Activated CD4-positive, alpha-beta T cell treated with anti-CD3 and anti-CD28 coated beads for 1 hour (primary cell): ENCODE measurements at regions not wholly inside any gene's neighbourhood (a gene's known extent, or its start where the extent isn't known, plus 50 kb on each side); places are given as distances from the start of the nearest gene placed in this dataset.
"Not testable (repeated sequence)": the region's sequence is repeated elsewhere in the genome, so short reads cannot be mapped to it uniquely, and the experiment has no call there.

Source experiments
- DNase-seq: peaks from one replicate; pipeline ENCODE4 v3.0.0-alpha.2; 2020

DNA sequence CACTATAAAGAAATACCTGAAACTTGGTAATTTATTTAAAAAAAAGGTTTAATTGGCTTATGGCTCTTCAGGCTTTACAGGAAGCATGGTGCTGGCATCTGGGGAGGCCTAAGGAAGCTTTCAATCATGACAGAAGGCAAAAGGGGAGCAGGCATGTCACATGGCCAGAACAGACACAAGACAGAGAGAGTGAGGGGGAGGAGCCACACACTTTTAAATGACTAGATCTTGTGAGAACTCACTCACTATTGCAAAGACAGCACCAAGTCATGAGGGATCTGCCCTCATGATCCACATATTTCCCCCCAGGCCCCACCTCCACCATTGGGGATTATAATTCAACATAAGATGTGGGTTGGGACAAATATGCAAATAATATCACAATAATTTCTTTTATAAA lies 355.6 kb downstream of the DAD1 start:
- no peak for DNase-seq

GRCh38 chr14:22232933-22233332 lies 356.1 kb downstream of the DAD1 start:
- no peak for DNase-seq

- DNase-seq = no peak
These were observed 356.5 kb downstream of the DAD1 start for GRCh38 chr14:22232486-22232885.

DNA sequence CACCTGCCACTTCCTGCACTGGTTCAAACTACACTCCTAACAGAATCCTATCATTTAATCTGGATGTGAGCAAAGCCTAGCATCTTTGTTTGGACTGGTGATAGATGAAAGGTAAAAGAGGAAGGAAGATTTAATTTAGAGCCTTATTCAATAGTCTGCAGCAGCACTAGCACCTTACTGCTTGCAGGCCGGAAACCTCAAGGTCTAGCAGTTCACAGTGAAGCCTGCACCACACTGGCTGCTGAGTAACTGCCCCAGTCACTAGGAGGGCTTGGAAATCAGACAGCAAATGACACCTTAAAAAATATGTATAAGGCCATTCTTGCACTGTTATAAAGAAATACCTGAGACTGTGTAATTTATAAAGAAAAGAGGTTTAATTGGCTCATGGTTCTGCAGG lies 358.0 kb downstream of the DAD1 start:
- DNase-seq = peak; percentile 7

- no peak for DNase-seq
These were observed 358.5 kb downstream of the DAD1 start for GRCh38 chr14:22230517-22230916.

- no peak for DNase-seq
These were observed 361.9 kb downstream of the DAD1 start for GRCh38 chr14:22227084-22227483.

GRCh38 chr14:22226381-22226780 lies 362.6 kb downstream of the DAD1 start:
- DNase-seq = no peak

GRCh38 chr14:22225516-22226140 lies 363.4 kb downstream of the DAD1 start:
- no peak for DNase-seq

DNA sequence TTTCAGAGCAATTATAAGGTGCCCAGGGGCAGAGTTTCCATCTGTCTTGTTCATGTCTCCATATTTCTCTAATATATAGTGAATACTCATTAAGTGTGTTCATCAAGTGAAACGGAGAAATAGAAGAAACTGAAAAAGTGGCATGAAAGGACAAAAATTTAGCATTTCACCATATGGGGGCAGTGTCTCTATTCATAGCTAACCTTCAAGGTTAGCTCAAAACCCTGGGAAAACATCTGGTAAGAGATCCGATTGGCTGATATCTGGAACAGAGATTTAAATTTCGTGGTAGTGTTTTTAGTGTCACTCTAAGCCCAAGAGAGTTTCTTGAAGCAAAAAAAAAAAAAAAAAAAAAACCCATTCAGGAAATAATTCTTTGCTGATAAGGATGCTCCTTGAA lies 367.5 kb downstream of the DAD1 start:
- DNase-seq = no peak

DNA sequence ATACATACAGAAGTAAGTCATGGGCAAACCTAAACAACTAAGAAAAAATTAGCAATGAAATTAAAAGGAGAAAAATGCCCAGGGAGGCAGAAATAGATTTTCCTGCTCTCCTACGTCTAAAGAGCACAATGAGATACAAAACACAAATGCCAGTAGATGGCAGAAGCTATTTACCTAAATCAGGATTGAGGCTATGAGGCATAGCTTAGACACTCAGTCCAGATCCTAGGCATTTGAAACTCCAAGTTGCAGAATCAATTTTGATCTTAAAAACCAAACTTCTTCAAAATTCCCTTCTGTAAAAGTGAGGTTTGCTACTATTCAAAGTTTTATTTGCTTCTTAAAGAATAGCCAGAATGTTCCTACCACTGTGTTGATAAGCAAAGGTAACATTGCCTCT lies 368.6 kb downstream of the DAD1 start:
- no peak for DNase-seq

GRCh38 chr14:22218728-22219127 lies 370.3 kb downstream of the DAD1 start:
- no peak for DNase-seq

GRCh38 chr14:22213120-22213519 lies 375.9 kb downstream of the DAD1 start:
- no peak for DNase-seq

DNA sequence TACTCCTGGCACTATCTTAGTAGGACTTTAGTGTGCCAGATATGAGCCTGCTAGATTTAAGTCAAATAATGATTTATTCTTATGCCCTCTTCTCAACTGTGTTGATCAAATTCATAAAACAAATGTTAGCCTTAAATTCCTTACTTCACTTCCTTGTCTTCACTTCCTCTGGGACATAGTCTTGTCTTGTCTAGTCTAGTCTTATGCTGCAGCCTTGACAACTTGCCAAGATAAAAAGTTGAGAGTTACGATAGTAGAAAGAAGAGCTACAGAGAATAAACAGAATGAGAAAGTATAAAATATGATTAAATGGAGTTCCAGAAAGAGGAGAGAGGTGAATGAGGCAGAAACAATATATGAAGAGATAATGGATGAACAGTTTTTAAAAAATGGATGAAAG lies 378.1 kb downstream of the DAD1 start:
- no peak for DNase-seq

DNA sequence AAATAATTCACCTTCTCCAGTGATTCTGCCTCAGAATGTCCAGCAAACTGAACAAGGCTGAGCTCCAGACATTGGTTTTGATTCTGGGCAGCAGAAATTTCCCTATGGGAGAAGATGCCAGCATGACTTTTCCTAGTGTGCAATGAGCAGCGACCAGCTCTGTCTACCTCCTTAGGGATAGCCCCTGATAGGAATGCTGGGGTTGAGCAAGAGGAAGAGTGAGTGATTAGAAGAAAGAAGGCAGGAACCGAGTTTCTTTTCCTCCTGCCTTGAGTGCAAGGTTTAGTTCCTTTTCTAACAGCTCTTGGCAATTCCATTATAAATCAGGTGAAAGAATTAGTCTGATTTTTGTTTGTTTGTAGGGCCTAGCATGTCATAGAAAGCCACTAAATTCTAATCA lies 379.0 kb downstream of the DAD1 start:
- no peak for DNase-seq

GRCh38 chr14:22203036-22203435 lies 386.0 kb downstream of the DAD1 start:
- no peak for DNase-seq

- DNase-seq = no peak
These were observed 386.7 kb downstream of the DAD1 start for GRCh38 chr14:22202313-22202712.

DNA sequence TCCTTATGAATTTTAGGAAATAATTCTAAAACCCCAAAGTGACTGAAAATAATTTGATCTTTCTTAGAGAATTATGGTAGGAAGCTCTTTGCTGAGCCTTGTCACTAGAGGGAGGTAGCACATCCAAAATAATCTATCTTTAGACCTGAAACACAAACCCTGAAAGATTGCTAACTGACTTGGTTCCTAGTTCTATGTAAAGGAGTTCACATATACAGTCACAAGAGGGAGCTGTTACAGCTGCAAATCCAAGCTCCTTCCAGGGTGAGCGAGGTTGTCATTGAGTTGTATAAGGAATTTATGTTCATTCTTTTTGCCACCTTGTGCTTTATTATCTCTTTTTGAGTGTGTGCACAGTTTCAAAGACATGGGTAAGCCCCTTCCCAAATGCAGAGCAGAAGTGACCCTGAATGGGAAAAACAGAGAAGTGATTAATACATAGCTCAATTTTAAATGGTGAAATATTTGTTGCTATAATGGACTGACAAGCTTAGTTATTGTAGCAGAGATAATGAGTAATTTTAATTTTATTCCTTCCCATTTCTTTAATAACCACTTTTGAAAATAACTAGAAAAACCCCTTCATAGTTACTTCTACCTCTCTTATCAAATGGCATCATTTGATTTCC lies 387.9 kb downstream of the DAD1 start:
- no peak for DNase-seq

DNA sequence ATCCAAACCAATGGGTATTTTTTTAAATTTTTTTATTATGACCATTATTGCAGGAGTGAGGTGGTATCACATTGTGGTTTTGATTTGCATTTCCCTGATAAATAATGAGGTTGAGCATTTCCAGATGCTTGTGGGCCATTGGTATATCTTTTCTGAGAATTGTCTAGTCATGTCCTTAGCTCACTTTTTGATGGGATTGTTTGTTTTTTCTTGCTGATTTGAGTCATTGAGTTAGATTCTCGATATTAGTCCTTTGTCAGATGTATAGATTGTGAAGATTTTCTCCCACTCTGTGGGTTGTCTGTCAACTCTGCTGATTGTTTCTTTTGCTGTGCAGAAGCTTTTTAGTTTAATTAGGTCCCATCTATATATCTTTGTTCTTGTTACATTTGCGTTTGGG lies 388.9 kb downstream of the DAD1 start:
- not testable (repeated sequence) for DNase-seq

- no peak for DNase-seq
These were observed 394.4 kb downstream of the DAD1 start for GRCh38 chr14:22194664-22195063.

DNA sequence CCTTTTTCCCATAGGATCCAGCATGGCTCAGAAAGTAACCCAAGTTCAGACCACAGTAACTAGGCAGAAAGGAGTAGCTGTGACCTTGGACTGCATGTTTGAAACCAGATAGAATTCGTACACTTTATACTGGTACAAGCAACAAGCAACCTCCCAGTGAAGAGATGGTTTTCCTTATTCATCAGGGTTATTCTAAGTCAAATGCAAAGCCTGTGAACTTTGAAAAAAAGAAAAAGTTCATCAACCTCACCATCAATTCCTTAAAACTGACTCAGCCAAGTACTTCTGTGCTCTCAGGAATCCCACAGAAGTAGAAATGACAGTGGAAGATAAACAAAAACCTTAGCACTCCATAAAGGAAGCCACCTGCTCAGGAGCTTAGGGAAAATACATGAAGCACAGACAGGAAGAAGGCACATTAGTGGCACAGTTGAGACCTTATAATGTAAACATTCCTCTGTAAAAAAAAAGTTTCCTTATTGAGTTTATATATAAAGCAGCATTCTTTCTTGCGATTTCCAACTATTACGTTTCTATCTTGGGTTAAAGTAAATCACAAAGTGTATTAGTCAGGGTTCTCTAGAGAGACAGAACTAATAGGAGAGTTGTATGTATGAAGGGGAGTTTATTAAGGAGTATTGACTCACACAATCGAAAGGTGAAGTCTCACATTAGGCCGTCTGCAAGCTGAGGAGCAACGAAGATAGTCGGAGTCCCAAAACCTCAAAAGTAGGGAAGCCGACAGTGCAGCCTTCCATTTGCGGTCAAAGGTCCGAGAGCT lies 398.4 kb downstream of the DAD1 start:
- DNase-seq = no peak

- DNase-seq = no peak
These were observed 399.1 kb downstream of the DAD1 start for GRCh38 chr14:22189881-22190280.

DNA sequence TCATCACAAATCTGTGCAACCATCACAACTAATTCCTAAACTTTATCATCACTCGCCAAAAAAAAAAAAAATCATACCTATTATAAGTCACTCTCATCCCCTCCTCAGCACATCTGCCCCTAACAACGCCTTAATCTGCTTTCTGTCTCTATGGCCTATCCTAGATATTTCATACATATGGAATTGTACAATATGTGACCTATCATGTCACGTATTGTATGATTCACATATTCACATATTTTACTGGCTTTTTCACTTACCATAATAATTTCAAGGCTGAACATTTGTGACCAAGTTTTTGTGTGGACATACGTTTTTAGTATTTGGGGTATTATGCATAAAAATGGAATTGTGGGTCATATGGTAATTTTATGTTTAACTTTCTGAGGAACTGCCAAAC lies 400.7 kb downstream of the DAD1 start:
- no peak for DNase-seq

DNA sequence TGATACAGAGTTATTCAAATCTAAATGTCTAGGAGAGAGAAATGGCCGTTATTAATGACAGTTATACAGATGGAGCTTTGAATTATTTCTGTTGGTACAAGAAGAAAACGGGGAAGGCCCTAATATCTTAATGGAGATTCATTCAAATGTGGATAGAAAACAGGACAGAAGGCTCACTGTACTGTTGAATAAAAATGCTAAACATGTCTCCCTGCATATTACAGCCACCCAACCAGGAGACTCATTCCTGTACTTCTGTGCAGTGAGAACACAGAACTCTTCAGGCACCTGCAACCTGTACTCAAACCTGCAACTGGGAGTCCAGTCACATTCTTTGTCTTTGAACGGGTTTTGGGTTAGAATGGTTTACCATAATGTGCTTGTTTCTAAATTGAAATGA lies 403.2 kb downstream of the DAD1 start:
- DNase-seq = no peak

DNA sequence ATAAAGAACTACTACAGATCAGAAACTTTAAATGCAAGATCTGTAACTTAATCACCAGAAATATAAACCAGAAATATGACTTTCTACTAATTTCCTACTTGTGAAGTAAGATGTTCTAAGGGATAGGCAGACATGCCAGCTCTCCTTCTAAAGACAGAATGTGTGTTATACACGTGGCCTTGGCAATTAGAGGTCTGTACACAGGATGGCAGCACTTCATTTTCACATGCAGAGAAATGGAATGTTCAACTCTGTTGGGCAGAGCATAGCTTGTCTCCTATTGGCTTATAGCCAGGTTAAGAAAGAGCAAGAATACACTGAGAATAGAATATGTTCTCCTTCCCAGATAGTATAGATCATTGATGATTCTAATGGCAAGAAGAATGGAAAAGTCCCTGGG lies 403.8 kb downstream of the DAD1 start:
- no peak for DNase-seq

GRCh38 chr14:22184830-22185168 lies 404.2 kb downstream of the DAD1 start:
- DNase-seq = no peak
